GM12873 (cell line): ENCODE measurements at regions not wholly inside any gene's neighbourhood (a gene's known extent, or its start where the extent isn't known, plus 50 kb on each side); places are given as distances from the start of the nearest gene placed in this dataset.

Experiments used
- CTCF ChIP-seq: IDR thresholded peaks from 2 replicates; pipeline ENCODE4 v1.5.1; 2012; ENCODE audit warnings: low read depth, mild to moderate bottlenecking, moderate library complexity, low read length, control low read depth; ENCODE audit not compliant: insufficient read depth; ENCODE audit errors: missing control alignments

- TF ChIP-seq CTCF: peak; percentile 65
Observed at GRCh38 chr6:126804332-126805064, 314.0 kb upstream of the RSPO3 start.

- TF ChIP-seq CTCF: no peak
Observed at GRCh38 chr6:126805861-126806260, 312.6 kb upstream of the RSPO3 start.

GRCh38 chr6:126807876-126808275, 310.6 kb upstream of the RSPO3 start:
- TF ChIP-seq CTCF: no peak

GRCh38 chr6:126811321-126811720, 307.1 kb upstream of the RSPO3 start:
- TF ChIP-seq CTCF: no peak

- TF ChIP-seq CTCF: no peak
Observed at GRCh38 chr6:126812010-126812409, 306.5 kb upstream of the RSPO3 start.

GRCh38 chr6:126812651-126813050, 305.8 kb upstream of the RSPO3 start:
- TF ChIP-seq CTCF: no peak

GRCh38 chr6:126820634-126821033, 297.8 kb upstream of the RSPO3 start:
- TF ChIP-seq CTCF: no peak
